Mesenchymal stem cell (in vitro differentiated cells and primary cell): ENCODE measurements at regions not wholly inside any gene's neighbourhood (a gene's known extent, or its start where the extent isn't known, plus 50 kb on each side); places are given as distances from the start of the nearest gene placed in this dataset.

ENCODE experiments used
- DNase-seq: peaks from one replicate; pipeline ENCODE4 v3.0.0-alpha.2; 2013
- H2AFZ ChIP-seq: one replicate; pipeline ENCODE4 v1.6.1; 2013; ENCODE audit warnings: low read depth, mild to moderate bottlenecking, control low read depth, inconsistent platforms, low read length, moderate library complexity
- H2AK5ac ChIP-seq: 2 replicates; pipeline ENCODE4 v1.6.1; 2013; ENCODE audit warnings: low read length, moderate library complexity, mild to moderate bottlenecking, inconsistent platforms; ENCODE audit not compliant: severe bottlenecking
- H2BK120ac ChIP-seq: one replicate; pipeline ENCODE4 v1.6.1; 2013; ENCODE audit warnings: low read depth, mild to moderate bottlenecking, inconsistent platforms, low read length, moderate library complexity
- H2BK12ac ChIP-seq, 2 experiments: one replicate each; pipeline ENCODE4 v1.6.1; 2013; ENCODE audit warnings: inconsistent platforms in 2 of 2, low read length in 2 of 2, mild to moderate bottlenecking in 2 of 2, moderate library complexity in 2 of 2, control low read depth in 1 of 2
- H2BK15ac ChIP-seq: one replicate; pipeline ENCODE4 v1.6.1; 2013; ENCODE audit warnings: mild to moderate bottlenecking, low read depth, inconsistent platforms; ENCODE audit not compliant: poor library complexity, severe bottlenecking
- H2BK5ac ChIP-seq: 2 replicates; pipeline ENCODE4 v1.6.1; 2013; ENCODE audit warnings: low read depth, mild to moderate bottlenecking, low read length, control low read depth, inconsistent platforms; ENCODE audit not compliant: poor library complexity, severe bottlenecking
- H3K14ac ChIP-seq, 2 experiments: one replicate each; pipeline ENCODE4 v1.6.1; 2013; ENCODE audit warnings: inconsistent platforms in 2 of 2, low read length in 2 of 2, control low read depth in 1 of 2, mild to moderate bottlenecking in 1 of 2, moderate library complexity in 1 of 2
- H3K18ac ChIP-seq, 2 experiments: one replicate each; pipeline ENCODE4 v1.6.1; 2013; ENCODE audit warnings: inconsistent platforms in 2 of 2, low read length in 2 of 2, control low read depth in 1 of 2, low read depth in 1 of 2, mild to moderate bottlenecking in 1 of 2
- H3K23ac ChIP-seq, 2 experiments: one replicate each; pipeline ENCODE4 v1.6.1; 2013; ENCODE audit warnings: inconsistent platforms in 2 of 2, low read length in 2 of 2, mild to moderate bottlenecking in 2 of 2, moderate library complexity in 2 of 2, control low read depth in 1 of 2
- H3K27ac ChIP-seq: 2 replicates; pipeline ENCODE4 v1.5.1; 2013; ENCODE audit warnings: mild to moderate bottlenecking, moderate library complexity, low read length, control low read depth, inconsistent platforms; ENCODE audit not compliant: poor library complexity, severe bottlenecking
- H3K27me3 ChIP-seq, 2 experiments: 2 replicates each; pipeline versions ENCODE4 v1.6.1 to v1.7.0; 2013; ENCODE audit warnings: low read length in 2 of 2, mild to moderate bottlenecking in 2 of 2, moderate library complexity in 2 of 2, control low read depth in 1 of 2, inconsistent platforms in 1 of 2; ENCODE audit not compliant: control insufficient read depth in 1 of 2, insufficient read depth in 1 of 2
- H3K36me3 ChIP-seq, 2 experiments: 2 replicates each; pipeline versions ENCODE4 v1.6.1 to v1.7.0; 2013; ENCODE audit warnings: low read length in 2 of 2, control low read depth in 1 of 2, inconsistent platforms in 1 of 2, low read depth in 1 of 2, mild to moderate bottlenecking in 1 of 2; ENCODE audit not compliant: insufficient read depth in 2 of 2, control insufficient read depth in 1 of 2
- H3K4ac ChIP-seq, 2 experiments: one replicate each; pipeline ENCODE4 v1.6.1; 2013; ENCODE audit warnings: inconsistent platforms in 2 of 2, low read length in 2 of 2, mild to moderate bottlenecking in 2 of 2, moderate library complexity in 2 of 2, control low read depth in 1 of 2, low read depth in 1 of 2
- H3K4me1 ChIP-seq: 2 replicates; pipeline ENCODE4 v1.6.1; 2013; ENCODE audit warnings: low read depth, low read length, control low read depth; ENCODE audit not compliant: control insufficient read depth, insufficient read depth
- H3K4me2 ChIP-seq: 2 replicates; pipeline ENCODE4 v1.6.1; 2013; ENCODE audit warnings: low read length, mild to moderate bottlenecking, inconsistent platforms; ENCODE audit not compliant: poor library complexity, severe bottlenecking
- H3K4me3 ChIP-seq, 2 experiments: 2 replicates each; pipeline versions ENCODE4 v1.5.1 to v1.7.0; 2013; ENCODE audit warnings: low read length in 2 of 2, mild to moderate bottlenecking in 2 of 2, control low read depth in 1 of 2, low read depth in 1 of 2; ENCODE audit not compliant: insufficient read depth in 1 of 2
- H3K79me1 ChIP-seq: replicated peaks from 2 replicates; pipeline ENCODE4 v1.6.1; 2013; ENCODE audit warnings: mild to moderate bottlenecking, control low read depth, low read length, inconsistent platforms; ENCODE audit not compliant: poor library complexity, severe bottlenecking
- H3K9ac ChIP-seq: 2 replicates; pipeline ENCODE4 v1.7.0; 2013; ENCODE audit warnings: mild to moderate bottlenecking, low read length, moderate library complexity
- H3K9me3 ChIP-seq: 2 replicates; pipeline ENCODE4 v1.7.0; 2013; ENCODE audit warnings: mild to moderate bottlenecking, low read length; ENCODE audit not compliant: control insufficient read depth
- H4K8ac ChIP-seq: one replicate; pipeline ENCODE4 v1.6.1; 2013; ENCODE audit warnings: inconsistent platforms, mild to moderate bottlenecking, low read length, moderate library complexity
- H4K91ac ChIP-seq: one replicate; pipeline ENCODE4 v1.6.1; 2013; ENCODE audit warnings: mild to moderate bottlenecking, low read length, inconsistent platforms
- WGBS: methylation state at CpG from one replicate; pipeline ENCODE4 v1.1.7; 2013; ENCODE audit warnings: mixed read lengths; 5-methylcytosine and 5-hydroxymethylcytosine counted together

DNA sequence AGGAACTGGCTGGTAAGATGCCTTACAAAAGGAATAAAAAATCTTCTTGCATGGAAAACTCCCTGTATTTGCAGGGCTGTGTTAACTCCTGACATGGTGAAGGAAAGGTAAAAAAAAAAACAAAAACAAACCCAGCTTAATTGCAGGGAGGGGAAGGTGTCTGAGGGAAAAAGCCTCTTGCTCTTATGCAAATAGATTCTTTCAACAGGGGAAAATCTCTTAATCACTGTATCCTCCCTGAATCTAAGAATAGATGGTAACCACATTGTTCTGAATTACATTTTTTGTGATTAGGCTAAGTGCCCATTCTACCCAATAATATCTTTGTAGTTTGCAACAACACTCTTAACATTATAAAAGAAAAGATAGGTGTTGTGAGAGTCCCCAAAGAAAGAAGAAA lies 172.6 kb downstream of the RBM46 start:
- H3K9me3 ChIP-seq, result peaks cover 12% of the 10 kb centered on the region
- H3K36me3 ChIP-seq, result no peaks in the 10 kb centered on the region
- no peak overlapping the region for H3K9ac ChIP-seq
- H3K14ac ChIP-seq, result no peak overlapping the region
- no peak for DNase-seq
- no peak overlapping the region for H3K4ac ChIP-seq
- no peak overlapping the region for H4K91ac ChIP-seq
- no peak overlapping the region for H2BK15ac ChIP-seq
- no peak overlapping the region for H3K27ac ChIP-seq
- no peak overlapping the region for H3K18ac ChIP-seq
- H2AFZ ChIP-seq, result no peak overlapping the region
- H2AK5ac ChIP-seq, result no peak overlapping the region
- no peak overlapping the region for H4K8ac ChIP-seq
- no peak overlapping the region for H2BK5ac ChIP-seq
- no peak overlapping the region for H2BK120ac ChIP-seq
- H3K27me3 ChIP-seq, result no peaks in the 10 kb centered on the region
- H3K4me1 ChIP-seq, result no peaks in the 10 kb centered on the region
- H3K23ac ChIP-seq, result no peak overlapping the region
- no peak overlapping the region for H3K4me2 ChIP-seq
- H3K79me1 ChIP-seq, result no peaks in the 10 kb centered on the region
- H3K4me3 ChIP-seq, result no peak overlapping the region
- no peak overlapping the region for H2BK12ac ChIP-seq

DNA sequence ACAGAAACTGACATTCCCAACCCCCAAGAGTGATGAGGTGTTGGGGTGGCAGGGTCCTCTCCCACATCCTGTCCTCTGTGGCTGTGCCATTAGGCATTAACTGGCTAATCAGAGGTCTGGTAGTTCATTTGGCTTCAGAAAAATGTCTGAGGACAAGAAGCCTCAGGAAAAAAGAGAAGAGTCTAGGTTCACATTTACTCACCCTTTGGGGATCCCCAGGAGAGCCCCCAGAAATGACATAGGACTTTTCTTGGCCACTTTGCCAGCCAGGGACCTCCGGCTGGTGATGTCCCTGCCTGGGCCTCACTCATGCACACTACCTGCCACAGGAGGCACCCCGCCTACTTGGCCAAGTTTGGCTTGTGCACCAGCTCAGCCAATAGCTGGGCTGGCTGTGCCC lies 173.0 kb downstream of the RBM46 start:
- Histone ChIP-seq H2BK12ac (no peak overlapping the region), H2BK15ac (no peak overlapping the region), H3K27ac (no peak overlapping the region), H2BK120ac (no peak overlapping the region), H4K8ac (no peak overlapping the region), H3K23ac (no peak overlapping the region), H3K4me2 (no peak overlapping the region), H3K27me3 (no peaks in the 10 kb centered on the region), H2AK5ac (no peak overlapping the region), H3K18ac (no peak overlapping the region), H3K4ac (no peak overlapping the region), H3K9ac (no peak overlapping the region), H3K14ac (no peak overlapping the region), H3K36me3 (no peaks in the 10 kb centered on the region), H2BK5ac (no peak overlapping the region), H3K4me3 (no peak overlapping the region), H2AFZ (no peak overlapping the region), H3K79me1 (no peaks in the 10 kb centered on the region), H3K9me3 (peaks cover 12% of the 10 kb centered on the region), H3K4me1 (no peaks in the 10 kb centered on the region), H4K91ac (no peak overlapping the region)
- no peak for DNase-seq
- WGBS, result 75% methylated on average over 2 of the region's 2 CpGs

DNA sequence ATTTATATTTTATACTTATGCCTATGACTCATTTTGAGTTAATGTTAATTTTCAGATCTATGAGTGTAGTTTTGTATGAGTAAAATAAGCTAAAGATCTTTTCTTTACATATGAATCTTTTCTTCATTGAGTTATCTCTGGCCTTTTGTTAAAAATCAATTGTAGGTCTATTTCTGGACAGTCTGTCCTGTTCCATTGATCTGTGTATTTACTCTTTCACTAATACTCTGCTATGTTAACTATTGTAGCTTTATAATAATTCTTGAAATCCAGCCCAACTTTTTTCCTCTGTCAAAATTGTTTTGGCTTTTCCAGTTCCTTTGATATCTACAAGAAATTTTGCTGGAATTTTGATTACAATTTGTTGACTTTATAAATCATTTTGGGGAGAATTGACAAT lies 177.0 kb downstream of the RBM46 start:
- H3K27ac ChIP-seq, result no peak overlapping the region

DNA sequence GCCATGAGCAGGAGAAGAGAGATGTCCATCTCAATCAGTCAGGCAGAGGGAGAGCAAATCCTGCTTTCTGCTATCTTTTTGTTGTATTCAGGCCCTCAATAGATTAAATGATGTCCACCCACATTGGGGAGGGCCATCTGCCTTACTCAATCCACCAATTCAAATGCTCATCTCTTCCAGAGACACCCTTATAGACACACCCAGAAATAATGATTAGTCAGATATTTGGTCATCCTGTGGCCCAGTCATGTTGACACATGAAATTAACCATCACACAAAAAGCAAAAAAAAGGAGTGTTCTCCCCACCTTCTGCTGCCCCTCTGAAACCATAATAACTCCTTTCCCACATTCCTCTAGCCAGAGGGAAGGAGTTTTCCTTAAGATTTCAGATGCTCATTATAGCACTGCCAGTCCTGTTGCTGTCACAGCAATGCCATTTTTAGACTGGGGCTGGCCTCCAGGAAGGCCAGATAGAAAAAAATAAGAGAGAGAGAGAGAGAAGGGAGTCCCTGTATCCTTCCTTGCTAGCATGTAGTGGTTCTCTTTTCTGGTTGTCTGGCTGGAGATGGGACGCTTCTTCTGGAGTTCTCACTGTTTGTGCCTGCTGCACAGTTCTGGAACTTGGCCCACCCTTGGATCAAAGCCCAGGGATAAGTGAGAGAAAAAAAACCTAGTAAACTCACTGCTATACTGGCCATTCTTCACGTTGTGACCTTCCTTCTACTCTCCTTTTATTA lies 177.7 kb downstream of the RBM46 start:
- no peaks in the 10 kb centered on the region for H3K27me3 ChIP-seq
- no peaks in the 10 kb centered on the region for H3K79me1 ChIP-seq
- no peak overlapping the region for H3K18ac ChIP-seq
- H4K8ac ChIP-seq, result no peak overlapping the region
- no peak overlapping the region for H3K23ac ChIP-seq
- no peak overlapping the region for H2BK120ac ChIP-seq
- H3K4me1 ChIP-seq, result no peaks in the 10 kb centered on the region
- no peaks in the 10 kb centered on the region for H3K9me3 ChIP-seq
- no peak overlapping the region for H2BK12ac ChIP-seq
- H3K4me2 ChIP-seq, result no peak overlapping the region
- no peak overlapping the region for H3K27ac ChIP-seq
- H3K9ac ChIP-seq, result no peak overlapping the region
- H3K4ac ChIP-seq, result no peak overlapping the region
- H3K14ac ChIP-seq, result no peak overlapping the region
- 73% methylated on average over 1 of the region's 2 CpGs for WGBS
- no peak overlapping the region for H2BK15ac ChIP-seq
- H2BK5ac ChIP-seq, result no peak overlapping the region
- no peak overlapping the region for H2AK5ac ChIP-seq
- no peaks in the 10 kb centered on the region for H3K36me3 ChIP-seq
- H3K4me3 ChIP-seq, result no peak overlapping the region
- no peak overlapping the region for H2AFZ ChIP-seq
- H4K91ac ChIP-seq, result no peak overlapping the region
- no peak for DNase-seq

More for the DNA sequence above, 177.0 kb downstream of the RBM46 start:
- Histone ChIP-seq H3K4me1 (no peaks in the 10 kb centered on the region), H3K79me1 (no peaks in the 10 kb centered on the region), H2BK15ac (no peak overlapping the region), H3K27me3 (no peaks in the 10 kb centered on the region), H3K9ac (no peak overlapping the region), H3K36me3 (no peaks in the 10 kb centered on the region), H3K23ac (no peak overlapping the region), H3K18ac (no peak overlapping the region), H2BK120ac (no peak overlapping the region), H2AFZ (no peak overlapping the region), H3K14ac (no peak overlapping the region), H4K8ac (no peak overlapping the region), H4K91ac (no peak overlapping the region), H3K4me3 (no peak overlapping the region), H3K4ac (no peak overlapping the region), H3K4me2 (no peak overlapping the region), H2BK5ac (no peak overlapping the region), H2AK5ac (no peak overlapping the region), H2BK12ac (no peak overlapping the region), H3K9me3 (no peaks in the 10 kb centered on the region)
- DNase-seq, result no peak
